ENCODE measurements at regions not wholly inside any gene's neighbourhood (a gene's known extent, or its start where the extent isn't known, plus 50 kb on each side); places are given as distances from the start of the nearest gene placed in this dataset.

GRCh38 chr16:55421226-55421625 is 57.8 kb upstream of the MMP2 start:
- TF ChIP-seq ZNF114 (CRISPR knock-in tag; IDR thresholded peaks at IDR 0.05) = no peak
- TF ChIP-seq ZNF462 (CRISPR knock-in tag; IDR thresholded peaks at IDR 0.05) = no peak
- TF ChIP-seq EZH2phosphoT487 (IDR thresholded peaks at IDR 0.05; ENCODE audit: unreplicated experiment) = no peak
- no peak for TF ChIP-seq NANOG (IDR thresholded peaks at IDR 0.05; ENCODE audit: borderline replicate concordance)
- TF ChIP-seq ETS1 (IDR thresholded peaks at IDR 0.05) = no peak
- TF ChIP-seq REST (IDR thresholded peaks at IDR 0.05; ENCODE audit: unreplicated experiment) = no peak
- TF ChIP-seq STAT1 (IDR thresholded peaks at IDR 0.05; ENCODE audit: unreplicated experiment) = no peak
- TF ChIP-seq CTCF (conservative IDR thresholded peaks at IDR 0.05; ENCODE audit: low read depth in 2 of 2) = no peak
- no peak for TF ChIP-seq ZNF331 (CRISPR knock-in tag; IDR thresholded peaks at IDR 0.05; ENCODE audit: low read depth)
- TF ChIP-seq CREB1 (CRISPR knock-in tag; IDR thresholded peaks at IDR 0.05; ENCODE audit: low read depth) = no peak
- no peak for TF ChIP-seq EZH2 (IDR thresholded peaks at IDR 0.05; ENCODE audit: low read depth, unreplicated experiment)
- no peak for TF ChIP-seq JUNB (IDR thresholded peaks at IDR 0.05; ENCODE audit: unreplicated experiment)
- no peak for TF ChIP-seq POLR2AphosphoS5 (IDR thresholded peaks at IDR 0.05; ENCODE audit: low read depth)
- H3K4me1 Mint-ChIP-seq = peaks cover 4% of the 10 kb centered on the region
- ATAC-seq = no peak
- Histone ChIP-seq H3K36me3 (ENCODE audit: insufficient read depth) (no peaks in the 10 kb centered on the region), H3K9me2 (ENCODE audit: insufficient read depth) (0 out of 2 replicates have a peak, but pooled peaks cover 4% of the 10 kb centered on the region), H3K79me2 (replicated peaks; ENCODE audit: insufficient read depth) (no peaks in the 10 kb centered on the region), H3K27me3 (ENCODE audit: insufficient read depth) (no peaks in the 10 kb centered on the region), H3K4me3 (no peak overlapping the region), H3K4me1 (ENCODE audit: insufficient read depth) (no peaks in the 10 kb centered on the region), H3K27ac (ENCODE audit: low read depth) (no peak overlapping the region), H2AFZ (peak overlapping the region; percentile 74; the same call in 1 of the 2 replicates), H3K4me2 (no peak overlapping the region), H4K20me1 (replicated peaks; ENCODE audit: insufficient read depth) (no peaks in the 10 kb centered on the region), H3F3A (replicated peaks; ENCODE audit: low read depth) (no peaks in the 10 kb centered on the region)
- no peak for DNase-seq (ENCODE audit: low spot score)
- H3K27ac Mint-ChIP-seq = no peak overlapping the region
- H3K27me3 Mint-ChIP-seq (ENCODE audit: insufficient read depth, low read depth, poor library complexity) = peaks cover 2% of the 10 kb centered on the region
- H3K4me3 Mint-ChIP-seq = no peak overlapping the region
- no peaks in the 10 kb centered on the region for H3K36me3 Mint-ChIP-seq (ENCODE audit: low read depth)
- H3K9me3 Mint-ChIP-seq = no peaks in the 10 kb centered on the region

Data from GM23338 (cell line).